Muscle of arm (tissue), 1 donor: ENCODE measurements at regions not wholly inside any gene's neighbourhood (a gene's known extent, or its start where the extent isn't known, plus 50 kb on each side); places are given as distances from the start of the nearest gene placed in this dataset.

Experiments used
- DNase-seq: peaks from one replicate; pipeline ENCODE4 v3.0.0-alpha.2; 2013

GRCh38 chr16:5442986-5443385 is 345.4 kb upstream of the EEF2KMT start:
- no peak for DNase-seq

- no peak for DNase-seq
These were observed 344.5 kb upstream of the EEF2KMT start for GRCh38 chr16:5442054-5442453.

GRCh38 chr16:5438591-5438990 is 341.0 kb upstream of the EEF2KMT start:
- DNase-seq: no peak

GRCh38 chr16:5433587-5433986 is 336.0 kb upstream of the EEF2KMT start:
- no peak for DNase-seq

- DNase-seq: no peak
These were observed 334.6 kb upstream of the EEF2KMT start for GRCh38 chr16:5432166-5432565.

GRCh38 chr16:5430598-5430997 is 333.0 kb upstream of the EEF2KMT start:
- DNase-seq: no peak

GRCh38 chr16:5428932-5429331 is 331.3 kb upstream of the EEF2KMT start:
- DNase-seq: no peak

GRCh38 chr16:5427571-5427970 is 330.0 kb upstream of the EEF2KMT start:
- no peak for DNase-seq

GRCh38 chr16:5422643-5423496 is 325.3 kb upstream of the EEF2KMT start:
- DNase-seq: no peak

- DNase-seq: no peak
These were observed 324.5 kb upstream of the EEF2KMT start for GRCh38 chr16:5422047-5422446.

- DNase-seq: no peak
These were observed 318.4 kb upstream of the EEF2KMT start for GRCh38 chr16:5416013-5416412.

- DNase-seq: no peak
These were observed 317.5 kb upstream of the EEF2KMT start for GRCh38 chr16:5415123-5415522.

GRCh38 chr16:5412731-5413130 is 315.1 kb upstream of the EEF2KMT start:
- no peak for DNase-seq

GRCh38 chr16:5398203-5398602 is 300.6 kb upstream of the EEF2KMT start:
- no peak for DNase-seq

- no peak for DNase-seq
These were observed 299.3 kb upstream of the EEF2KMT start for GRCh38 chr16:5396880-5397279.

GRCh38 chr16:5393070-5393469 is 295.5 kb upstream of the EEF2KMT start:
- no peak for DNase-seq

- no peak for DNase-seq
These were observed 289.4 kb upstream of the EEF2KMT start for GRCh38 chr16:5386989-5387388.

- DNase-seq: no peak
These were observed 288.2 kb upstream of the EEF2KMT start for GRCh38 chr16:5385811-5386210.

- DNase-seq: no peak
These were observed 287.5 kb upstream of the EEF2KMT start for GRCh38 chr16:5385115-5385514.

GRCh38 chr16:5383737-5384136 is 286.1 kb upstream of the EEF2KMT start:
- no peak for DNase-seq

GRCh38 chr16:5382484-5382883 is 284.9 kb upstream of the EEF2KMT start:
- DNase-seq: no peak

- DNase-seq: no peak
These were observed 283.9 kb upstream of the EEF2KMT start for GRCh38 chr16:5381481-5381880.

- no peak for DNase-seq
These were observed 282.4 kb upstream of the EEF2KMT start for GRCh38 chr16:5379954-5380353.

GRCh38 chr16:5378531-5378930 is 280.9 kb upstream of the EEF2KMT start:
- no peak for DNase-seq
